HG03280 (cell line): ENCODE measurements at regions not wholly inside any gene's neighbourhood (a gene's known extent, or its start where the extent isn't known, plus 50 kb on each side); places are given as distances from the start of the nearest gene placed in this dataset.

Experiments used
- ATAC-seq: cut with Tn5 transposase; IDR thresholded peaks from one replicate; pipeline ENCODE4 v1.9.1; 2021; ENCODE audit warnings: mild to moderate bottlenecking, moderate library complexity; ENCODE audit not compliant: unreplicated experiment

DNA sequence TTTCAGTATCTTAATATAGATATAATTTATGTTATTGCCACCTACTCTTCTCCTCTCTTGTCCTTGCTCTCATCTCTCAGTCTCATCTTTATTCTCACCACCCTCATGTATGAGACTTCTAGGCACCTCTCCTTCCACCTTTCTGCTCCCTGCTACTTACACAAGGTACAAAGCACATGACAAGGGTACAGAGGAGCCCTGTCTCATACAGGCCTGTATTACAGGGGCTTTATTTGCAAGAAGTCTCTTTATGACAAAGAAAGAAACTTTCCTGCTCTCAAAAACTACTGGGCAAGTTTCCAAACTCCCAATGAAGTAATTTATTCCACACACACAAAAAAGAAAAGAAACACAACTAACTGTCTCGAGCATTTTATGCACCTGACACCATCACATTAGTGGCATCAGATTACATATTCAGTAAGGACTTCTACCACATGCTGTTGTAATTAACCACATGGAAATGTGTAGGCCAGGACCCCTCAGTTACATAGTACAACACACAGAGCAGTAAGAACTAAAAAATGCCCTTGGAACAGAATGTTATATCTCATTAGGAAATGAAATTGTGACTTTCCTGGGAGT, 253.1 kb downstream of the FZD1 start:
- no peak for ATAC-seq

DNA sequence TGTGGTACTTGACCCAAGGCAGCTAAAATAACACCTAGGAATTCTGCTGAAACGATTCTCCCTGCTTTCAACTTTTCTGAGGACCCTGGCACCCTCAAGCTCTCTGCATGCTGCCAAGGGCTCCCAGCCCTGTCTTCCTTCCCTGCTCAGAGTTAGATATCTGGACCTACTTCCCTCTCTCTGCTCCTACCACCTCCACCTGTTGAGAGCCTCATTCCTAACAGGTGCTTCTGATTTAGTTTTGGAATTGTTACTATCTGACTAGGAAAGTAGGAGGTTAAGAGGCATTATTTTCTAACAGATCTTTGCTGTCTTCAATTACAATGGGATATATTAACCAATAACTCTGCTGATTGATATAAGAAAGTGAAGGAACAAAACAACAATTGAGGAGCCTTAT, 253.8 kb downstream of the FZD1 start:
- ATAC-seq: no peak

DNA sequence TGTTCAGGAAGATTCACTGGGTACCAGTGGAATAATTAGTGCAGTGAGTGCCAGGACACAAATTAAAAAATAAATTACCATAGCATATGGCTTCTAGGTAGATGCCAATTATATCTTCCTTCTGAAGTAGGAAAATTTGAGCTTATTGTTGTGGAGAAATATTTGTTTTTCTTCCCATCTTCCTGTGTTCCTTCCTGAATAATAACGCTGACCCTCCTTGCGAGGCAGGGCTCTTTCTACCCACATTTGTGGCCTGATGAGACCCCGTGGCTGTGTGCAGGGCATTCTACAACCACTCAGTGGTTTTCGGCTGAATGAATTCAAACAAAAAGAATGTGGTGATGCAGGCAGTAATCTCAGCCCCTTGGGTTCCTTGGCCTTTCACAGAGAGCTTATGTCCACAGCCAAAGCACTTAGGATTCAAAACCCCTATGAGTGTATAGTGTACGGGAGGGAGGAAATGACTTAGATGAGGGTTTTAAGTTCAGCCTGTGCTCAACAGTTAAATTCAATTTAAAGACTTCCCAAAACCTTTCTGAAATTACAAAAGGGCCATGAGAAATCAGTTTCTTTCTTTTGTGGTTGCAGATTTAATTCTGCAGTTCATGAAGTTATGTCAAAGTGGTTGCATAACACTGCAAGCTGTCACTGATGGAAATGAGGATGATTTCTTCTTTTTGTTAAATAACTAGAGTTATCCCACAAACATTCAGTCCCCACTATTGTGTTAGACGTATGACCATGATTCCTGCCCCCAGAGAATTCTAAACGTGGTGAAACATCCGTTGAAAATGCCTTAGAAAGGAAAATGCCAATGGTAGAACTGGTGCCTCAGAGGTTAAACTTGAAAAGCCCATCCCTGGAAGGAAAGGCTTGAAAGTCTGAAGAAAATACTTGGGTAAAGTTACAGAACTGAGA, 255.3 kb downstream of the FZD1 start:
- ATAC-seq: no peak

DNA sequence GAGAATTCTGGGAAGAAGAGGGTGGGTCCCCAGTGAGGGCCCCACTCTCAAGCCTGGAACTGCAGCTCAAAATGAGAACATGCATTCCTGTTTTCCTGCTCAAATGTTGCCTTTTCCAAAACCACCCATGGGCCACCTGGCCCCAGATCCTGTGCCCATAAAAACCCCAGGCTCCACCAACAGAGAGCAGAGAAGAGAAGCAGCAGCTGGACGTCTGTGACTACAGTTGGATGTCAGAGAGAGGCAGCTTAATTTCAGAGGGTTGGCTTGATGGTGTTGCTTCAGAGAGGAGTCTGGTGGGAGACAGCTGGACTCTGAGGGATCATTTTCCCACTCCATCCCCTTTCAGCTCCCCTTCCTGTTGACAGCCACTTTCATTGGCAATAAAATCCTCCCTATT, 256.4 kb downstream of the FZD1 start:
- ATAC-seq: no peak

DNA sequence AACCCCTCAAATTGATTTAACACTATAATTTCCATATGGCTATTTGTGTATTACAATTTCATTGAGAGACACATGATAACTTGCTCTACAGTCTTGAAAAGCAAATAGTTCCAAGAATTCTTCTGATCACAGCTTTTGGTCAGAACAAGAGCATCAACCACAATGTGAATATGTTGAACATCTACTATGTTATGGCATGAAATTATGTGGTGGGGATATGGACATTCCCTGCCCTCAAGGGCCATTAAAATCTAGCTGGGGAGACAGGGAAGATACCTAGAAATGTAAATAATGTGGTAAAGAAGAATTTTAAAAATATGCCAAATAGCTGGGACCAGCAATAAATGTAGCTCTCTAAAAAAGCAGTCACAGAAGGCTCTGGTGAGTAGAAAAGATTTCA, 262.2 kb downstream of the FZD1 start:
- no peak for ATAC-seq

DNA sequence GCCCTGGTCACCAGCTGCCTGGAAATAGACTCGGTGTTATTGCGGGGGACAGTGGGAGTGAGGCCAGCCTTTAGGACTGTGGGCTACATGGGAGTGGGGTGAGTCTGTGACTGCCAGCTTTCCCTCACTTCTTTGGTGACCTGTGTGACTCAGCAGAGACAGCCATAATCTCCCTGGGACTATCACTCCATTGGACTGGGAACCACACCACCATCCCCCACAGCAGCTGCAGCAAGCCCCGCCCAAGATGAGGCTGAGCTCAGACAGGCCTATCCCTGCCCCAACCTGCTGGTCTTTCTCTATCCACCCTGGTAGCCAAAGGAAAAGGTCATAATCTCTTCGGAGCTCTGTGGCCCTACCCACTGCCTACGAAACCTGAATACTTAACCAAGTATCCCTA, 263.2 kb downstream of the FZD1 start:
- no peak for ATAC-seq

DNA sequence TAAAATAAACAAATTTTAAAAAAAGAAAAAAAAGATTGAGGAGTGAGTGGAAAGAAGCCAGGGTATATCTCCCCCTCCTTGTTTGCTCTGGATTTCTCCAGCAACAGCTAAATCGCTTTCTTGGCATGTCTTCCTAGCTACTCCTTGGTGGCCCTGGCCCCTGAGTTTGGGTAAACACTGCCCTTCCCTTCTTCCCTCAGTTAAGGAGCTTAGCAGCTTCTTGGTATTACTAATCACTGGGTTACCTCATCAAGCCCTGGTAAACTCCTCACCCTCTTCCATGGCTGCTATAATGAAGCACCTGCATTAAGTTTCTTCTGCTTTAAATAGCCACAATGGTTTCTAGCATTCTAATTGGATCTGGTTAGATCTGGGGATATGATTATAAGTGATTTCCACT, 269.8 kb downstream of the FZD1 start:
- no peak for ATAC-seq

DNA sequence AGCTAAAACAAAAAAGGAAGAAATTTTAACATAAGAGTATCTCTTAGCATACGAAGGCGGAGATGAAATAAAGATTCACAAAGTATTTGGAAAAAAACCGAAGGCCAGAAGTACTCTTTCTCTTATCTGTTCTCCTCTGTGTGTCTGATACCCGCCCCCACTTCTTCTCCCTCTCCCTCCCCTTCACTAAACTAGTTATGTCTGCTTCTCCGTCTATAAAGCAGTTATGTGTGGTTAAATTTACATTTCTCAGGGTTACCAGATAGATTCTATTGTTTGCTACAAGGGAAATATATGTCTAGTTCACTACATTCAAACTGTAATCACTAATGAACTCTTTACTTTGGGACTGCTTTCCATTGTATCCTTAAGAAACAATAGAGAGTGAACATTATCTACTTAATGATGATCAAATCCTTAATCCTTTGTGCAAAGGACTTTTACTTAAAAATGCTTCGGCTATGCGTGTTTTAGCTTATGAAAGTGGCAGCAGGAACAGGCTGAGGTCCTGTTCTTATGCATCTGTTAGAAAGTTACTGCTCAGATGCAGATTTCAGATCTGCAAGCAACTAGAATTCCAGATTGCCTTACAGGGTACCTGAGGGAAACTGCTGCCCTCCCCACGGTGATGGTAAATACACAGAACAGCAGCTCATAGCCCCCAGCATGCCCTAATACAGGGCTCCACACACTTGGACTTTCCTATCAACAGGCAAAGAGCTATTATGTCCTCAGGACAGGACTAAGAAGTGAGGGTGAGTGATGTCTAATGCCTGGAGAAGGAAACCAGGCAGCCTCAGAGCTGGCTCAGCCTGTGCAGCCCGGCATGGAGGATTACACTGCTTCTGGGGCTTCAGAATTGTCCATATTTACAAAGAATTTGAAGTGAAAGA, 273.3 kb downstream of the FZD1 start:
- ATAC-seq: no peak

DNA sequence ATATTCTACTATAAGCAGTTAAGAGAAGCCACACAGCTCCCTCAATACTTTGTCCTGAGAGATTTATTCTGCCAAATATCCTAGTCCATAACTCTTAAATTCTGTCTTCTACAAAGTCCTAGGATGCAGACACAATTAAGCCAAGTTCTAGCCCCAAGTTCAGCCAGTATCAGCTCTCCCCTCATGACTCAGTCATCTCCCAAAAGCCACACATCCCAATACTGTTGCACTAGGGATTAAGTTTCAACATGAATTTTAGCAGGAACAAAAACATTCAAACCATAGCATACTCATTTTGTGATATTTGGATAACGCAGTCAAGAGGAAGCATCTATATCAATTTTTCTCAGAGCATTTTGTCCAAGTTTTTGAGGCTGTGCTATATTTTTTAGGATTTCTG, 277.4 kb downstream of the FZD1 start:
- ATAC-seq: no peak

DNA sequence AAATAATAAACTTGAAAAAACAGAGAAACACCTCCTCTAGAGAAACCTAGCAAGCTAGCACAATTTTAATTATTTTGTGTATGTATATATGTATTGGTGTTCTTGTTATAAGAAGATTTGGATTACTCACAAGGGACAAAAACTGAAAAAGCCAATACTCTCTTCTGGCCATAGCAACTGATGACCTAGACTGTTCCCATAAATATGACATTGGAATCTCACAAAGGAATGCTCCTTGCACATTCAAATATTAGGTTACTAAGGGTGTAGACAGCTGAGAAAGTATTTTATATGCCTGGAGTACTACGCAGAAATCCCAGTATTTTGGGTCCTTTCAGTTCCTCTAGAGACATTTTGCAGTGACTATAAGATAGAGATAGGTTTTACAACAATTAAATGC, 279.4 kb downstream of the FZD1 start:
- no peak for ATAC-seq

DNA sequence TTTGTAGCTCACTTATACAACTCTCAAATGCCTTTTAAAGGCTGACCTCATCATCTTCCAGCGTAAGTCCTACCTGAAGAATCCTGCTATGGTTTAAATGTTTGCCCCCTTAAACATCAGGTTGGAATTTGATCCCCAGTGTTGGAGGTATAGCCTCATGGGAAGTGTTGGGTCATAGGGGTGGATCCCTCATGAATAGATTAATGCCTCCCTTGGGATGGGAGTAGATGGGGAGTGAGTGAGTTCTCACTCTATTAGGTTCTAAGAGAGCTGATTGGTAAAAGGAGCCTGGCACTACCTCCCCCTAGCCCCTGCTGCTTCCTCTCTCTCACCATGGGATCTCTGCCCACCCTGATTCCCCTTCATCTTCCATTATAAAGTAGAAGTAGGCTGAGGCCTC, 285.6 kb downstream of the FZD1 start:
- ATAC-seq: no peak

DNA sequence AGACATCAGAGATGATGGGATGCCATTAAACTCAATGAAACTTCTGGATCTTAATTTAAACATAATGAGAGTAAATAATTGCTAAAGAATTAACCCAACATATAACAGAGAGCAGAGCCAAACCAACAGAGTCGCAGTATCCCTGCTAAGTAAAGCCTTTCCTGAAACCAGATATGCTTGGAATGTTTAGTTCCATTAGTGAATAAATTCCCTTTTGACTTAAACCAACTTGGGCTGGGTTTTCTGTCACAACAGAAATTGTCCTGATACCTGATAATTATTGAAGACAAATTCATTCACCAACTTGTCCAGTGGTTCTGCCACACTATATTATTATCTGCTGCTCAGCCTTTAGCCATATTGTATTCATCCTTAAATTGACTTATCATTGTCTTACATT, 286.7 kb downstream of the FZD1 start:
- no peak for ATAC-seq

DNA sequence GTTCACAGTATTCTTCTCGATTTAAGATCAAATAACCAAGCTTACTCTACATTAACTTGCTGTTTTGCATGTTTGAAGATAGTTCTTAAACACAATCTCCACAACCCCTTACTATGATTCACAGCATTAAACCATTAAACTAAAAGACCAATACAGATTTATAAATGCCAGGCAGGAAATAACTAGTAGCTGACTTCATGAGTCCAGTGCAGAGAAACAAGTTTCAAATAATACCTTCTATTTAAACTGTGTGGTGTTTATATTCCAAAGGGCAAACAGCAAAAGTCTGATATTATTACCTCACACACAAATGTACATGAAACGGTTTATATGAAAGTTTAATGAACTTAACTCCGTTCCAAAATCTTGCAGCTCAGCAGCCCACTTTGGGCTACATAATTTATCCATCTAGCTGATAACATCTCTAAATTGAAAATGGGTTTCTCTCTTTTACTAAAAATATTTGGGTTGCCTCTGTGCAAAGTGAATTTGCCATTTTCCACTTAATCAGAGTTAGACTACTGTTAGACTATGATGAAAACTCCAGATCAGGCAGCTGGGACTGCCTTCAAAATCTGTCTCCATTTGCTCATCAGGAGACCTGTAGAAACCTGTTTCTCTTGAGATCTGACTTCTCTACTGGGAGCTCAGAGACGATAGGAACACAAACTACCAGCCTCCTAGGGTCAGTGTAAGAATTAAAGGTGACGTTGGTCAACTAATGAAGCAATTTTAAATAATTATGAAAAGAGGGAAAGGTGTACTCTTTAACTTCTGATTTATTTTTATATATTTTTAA, 287.3 kb downstream of the FZD1 start:
- no peak for ATAC-seq

DNA sequence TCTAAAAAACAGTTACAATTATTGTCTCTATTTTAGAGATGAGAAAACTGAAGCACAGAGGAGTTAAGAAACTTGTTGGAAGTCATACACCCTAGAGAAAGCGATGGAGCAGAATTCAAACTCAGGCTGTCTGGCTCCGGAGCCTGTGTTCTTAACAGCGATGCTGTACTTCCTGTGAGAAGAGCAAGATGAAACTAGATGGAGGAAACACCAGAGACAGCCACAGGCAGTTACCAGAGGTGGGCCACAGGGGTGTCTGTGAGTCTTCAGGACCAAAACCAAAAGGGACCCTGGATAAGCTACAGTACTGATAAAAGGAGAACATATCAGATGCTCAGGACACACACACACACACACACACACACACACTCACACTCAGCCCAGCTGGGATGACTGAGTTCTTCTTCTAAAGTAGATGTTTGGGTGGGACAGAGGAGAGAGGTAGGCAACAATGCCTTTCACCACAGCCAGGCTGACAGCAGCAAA, 289.2 kb downstream of the FZD1 start:
- ATAC-seq: no peak

DNA sequence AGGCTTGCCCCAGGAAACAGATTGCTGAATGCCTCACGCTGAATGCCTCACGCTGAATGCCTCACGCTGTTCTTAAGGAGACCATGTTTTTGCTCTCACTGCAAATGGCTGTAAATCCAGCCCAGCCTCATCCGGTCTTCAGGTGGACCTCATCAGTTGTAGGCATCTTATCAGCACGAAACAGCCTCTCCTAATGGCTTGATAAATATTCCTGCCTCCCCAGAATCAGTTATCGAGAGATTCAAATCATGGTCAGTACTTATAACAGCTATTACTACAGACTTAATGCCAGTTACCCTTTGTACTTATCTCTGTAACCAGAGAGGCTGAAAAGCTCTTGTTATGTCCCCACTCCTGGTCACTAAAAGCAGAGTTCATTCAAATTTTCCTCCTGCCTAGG, 290.6 kb downstream of the FZD1 start:
- no peak for ATAC-seq

DNA sequence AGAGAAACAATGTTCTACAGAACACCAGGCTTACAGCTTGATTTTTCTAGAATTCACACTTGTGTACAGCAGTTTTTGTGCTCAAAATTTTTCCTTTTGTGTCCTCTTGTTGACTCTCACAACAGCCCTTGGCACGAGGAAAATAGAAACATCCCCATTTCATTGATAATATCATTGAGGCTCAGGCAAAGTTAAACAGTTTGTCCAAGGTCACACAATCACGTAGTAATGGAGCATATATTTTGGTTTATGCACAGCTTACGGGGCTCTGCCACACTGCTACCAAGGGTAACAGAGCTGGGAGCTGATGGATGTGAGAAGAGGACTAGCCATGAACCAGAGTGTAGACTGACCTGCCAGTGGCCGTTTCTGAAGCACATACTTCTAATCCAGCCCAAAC, 292.0 kb downstream of the FZD1 start:
- ATAC-seq: no peak

DNA sequence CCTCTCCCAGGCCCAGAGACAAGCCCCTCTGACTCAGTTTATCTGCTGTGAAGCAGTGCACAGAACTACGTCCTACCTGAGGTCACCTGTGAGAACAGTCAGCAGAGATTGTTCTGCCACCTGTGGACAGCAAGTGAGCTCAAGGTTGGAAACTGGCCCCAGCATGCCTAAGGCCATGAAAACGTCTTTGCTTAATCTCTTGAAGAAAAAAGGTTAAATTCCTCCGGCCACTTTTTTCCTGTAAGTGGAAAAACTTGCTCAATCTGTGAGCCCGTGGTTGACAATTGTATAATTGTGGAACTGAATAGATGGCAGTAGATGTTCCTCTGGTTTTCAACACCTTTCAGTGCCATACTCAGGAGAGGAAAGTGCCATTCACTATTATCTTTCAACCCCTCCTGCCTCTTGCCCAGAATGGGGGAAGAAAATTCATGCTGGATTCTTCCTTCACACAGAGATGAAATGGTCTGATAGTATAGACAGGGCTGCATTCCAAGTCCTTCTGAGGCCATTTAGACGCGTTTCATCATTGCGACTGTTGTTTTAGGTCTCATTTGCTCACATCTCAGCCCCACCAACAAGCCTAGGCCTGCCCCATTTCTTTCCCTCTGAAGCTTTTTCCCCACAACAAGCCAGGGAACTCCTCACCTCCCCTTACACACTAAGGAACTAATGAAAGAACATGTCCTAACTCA, 292.9 kb downstream of the FZD1 start:
- ATAC-seq: no peak

DNA sequence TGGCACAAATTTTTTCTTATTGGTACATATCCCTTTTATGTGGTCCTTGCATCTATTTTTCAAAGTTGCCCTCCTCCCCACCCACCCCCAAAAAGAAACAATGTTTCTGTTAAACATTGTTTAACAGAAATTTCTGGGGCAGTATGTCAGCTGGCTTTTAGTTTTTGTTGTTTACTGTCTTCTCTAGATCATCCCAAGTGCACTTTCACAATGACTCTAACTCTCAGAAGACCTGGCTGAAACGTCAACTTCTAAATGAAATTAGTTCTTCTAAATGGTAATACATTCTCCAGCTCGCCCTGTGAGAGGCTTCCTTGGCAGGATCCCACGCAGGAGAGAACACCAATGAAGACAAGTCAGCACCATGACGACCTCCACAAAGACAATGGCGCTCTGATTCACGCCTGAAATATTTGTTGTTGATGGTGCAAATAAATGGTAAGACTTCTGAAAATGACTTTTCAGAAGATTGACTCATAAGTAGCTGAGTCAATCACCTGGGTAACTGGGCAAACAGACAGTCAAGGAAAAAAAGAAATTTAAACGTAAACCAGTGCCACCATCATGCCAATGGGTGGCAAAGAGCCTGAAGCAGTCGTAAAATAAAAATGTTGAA, 293.7 kb downstream of the FZD1 start:
- peak; percentile 78 for ATAC-seq

DNA sequence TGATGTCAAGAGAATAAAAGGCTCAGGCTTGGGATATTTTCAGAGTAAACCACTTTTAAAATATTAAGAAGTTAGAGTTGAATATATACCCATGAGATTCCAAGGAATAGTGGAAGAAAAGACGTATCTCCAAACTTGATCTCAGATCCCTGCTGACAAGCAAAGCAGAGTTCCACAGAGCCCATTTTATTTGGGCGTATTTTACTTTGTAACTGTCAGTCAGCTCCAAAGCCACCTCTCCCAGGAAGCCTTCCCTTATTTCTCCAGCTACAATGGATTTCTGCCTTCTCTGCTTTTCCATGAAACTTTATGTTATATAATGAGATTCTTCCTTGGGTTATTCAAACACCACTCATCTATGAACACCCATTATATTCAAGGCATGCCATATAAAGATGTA, 295.7 kb downstream of the FZD1 start:
- no peak for ATAC-seq

DNA sequence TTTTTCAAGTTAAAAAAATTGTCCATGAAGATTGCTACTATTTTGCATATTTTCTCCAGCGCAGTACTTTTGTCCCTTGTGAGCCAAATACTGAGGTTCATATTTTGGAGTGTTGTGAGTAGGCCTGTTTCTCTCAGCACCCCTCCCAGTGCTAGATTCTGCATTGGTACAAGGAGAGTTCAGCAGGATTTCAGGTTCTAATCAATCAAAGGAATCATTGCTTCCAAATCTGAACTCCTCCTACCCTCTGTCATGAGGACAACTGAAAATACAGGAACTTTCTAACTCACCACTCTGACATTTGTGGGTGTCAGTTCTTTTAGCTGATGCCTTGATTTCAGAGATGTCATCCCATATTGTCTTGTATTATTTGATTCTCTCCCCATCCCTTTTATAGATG, 299.9 kb downstream of the FZD1 start:
- no peak for ATAC-seq
